Osteocyte (in vitro differentiated cells): ENCODE measurements at regions not wholly inside any gene's neighbourhood (a gene's known extent, or its start where the extent isn't known, plus 50 kb on each side); places are given as distances from the start of the nearest gene placed in this dataset.
"Not testable (repeated sequence)": the region's sequence is repeated elsewhere in the genome, so short reads cannot be mapped to it uniquely, and the experiment has no call there.

ENCODE experiments used
- DNase-seq: peaks from one replicate; pipeline ENCODE4 v3.0.0; 2021; ENCODE audit warnings: mixed read lengths; ENCODE audit not compliant: unreplicated experiment; ENCODE audit errors: extremely low spot score
- H3K27ac Mint-ChIP-seq: one replicate; pipeline ENCODE4 v1.8.0; 2021; ENCODE audit warnings: mild to moderate bottlenecking, mixed read lengths; ENCODE audit not compliant: unreplicated experiment
- H3K27me3 Mint-ChIP-seq: one replicate; pipeline ENCODE4 v1.8.0; 2021; ENCODE audit warnings: mixed read lengths; ENCODE audit not compliant: unreplicated experiment
- H3K36me3 Mint-ChIP-seq: one replicate; pipeline ENCODE4 v1.8.0; 2021; ENCODE audit warnings: mixed read lengths; ENCODE audit not compliant: unreplicated experiment
- H3K4me1 Mint-ChIP-seq: one replicate; pipeline ENCODE4 v1.8.0; 2021; ENCODE audit warnings: mixed read lengths; ENCODE audit not compliant: unreplicated experiment
- H3K4me3 Mint-ChIP-seq: one replicate; pipeline ENCODE4 v1.8.0; 2021; ENCODE audit warnings: mild to moderate bottlenecking, moderate library complexity, mixed read lengths; ENCODE audit not compliant: unreplicated experiment
- H3K9me3 Mint-ChIP-seq: one replicate; pipeline ENCODE4 v1.8.0; 2021; ENCODE audit warnings: mixed read lengths; ENCODE audit not compliant: unreplicated experiment

DNA sequence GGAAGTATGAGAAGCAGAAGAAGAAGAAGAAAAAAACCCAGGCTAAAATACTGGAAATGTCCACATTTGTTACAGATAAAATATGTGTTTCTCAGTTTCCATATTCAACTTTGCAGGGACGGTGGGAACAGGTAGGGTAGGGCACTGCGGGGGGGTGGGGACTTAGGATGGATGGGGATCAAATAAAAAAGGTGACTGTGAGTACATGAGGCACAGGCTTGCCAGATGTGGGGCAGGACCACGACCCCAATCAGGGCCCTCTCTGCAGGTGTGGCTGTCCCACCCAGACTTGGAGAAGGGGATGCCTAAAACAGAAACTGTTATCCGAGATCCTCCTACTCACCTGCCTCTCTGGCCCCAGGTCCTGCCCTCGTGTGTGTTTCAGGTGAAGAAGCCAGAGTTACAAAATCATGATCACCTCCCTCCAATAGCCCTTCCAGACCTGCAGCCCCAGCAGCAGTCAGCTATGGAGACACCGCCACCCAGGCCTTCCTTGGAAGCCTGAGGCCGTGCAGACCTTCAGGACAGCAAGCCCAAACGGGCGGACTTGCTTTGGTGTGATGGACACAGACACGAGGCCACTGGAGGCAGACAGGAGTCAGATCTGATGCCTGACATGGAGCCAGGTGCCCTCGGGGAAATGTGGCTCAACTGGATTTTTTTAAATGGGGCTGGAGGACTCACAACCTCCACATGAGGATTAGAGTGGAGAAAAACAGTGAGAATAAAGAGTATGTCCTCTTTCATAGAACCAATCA lies 315.0 kb downstream of the BCL2L11 start:
- peaks cover 19% of the 10 kb centered on the region for H3K4me1 Mint-ChIP-seq
- H3K9me3 Mint-ChIP-seq, DNase-seq, H3K36me3 Mint-ChIP-seq, H3K27ac Mint-ChIP-seq, H3K4me3 Mint-ChIP-seq, H3K27me3 Mint-ChIP-seq: not testable (repeated sequence)

DNA sequence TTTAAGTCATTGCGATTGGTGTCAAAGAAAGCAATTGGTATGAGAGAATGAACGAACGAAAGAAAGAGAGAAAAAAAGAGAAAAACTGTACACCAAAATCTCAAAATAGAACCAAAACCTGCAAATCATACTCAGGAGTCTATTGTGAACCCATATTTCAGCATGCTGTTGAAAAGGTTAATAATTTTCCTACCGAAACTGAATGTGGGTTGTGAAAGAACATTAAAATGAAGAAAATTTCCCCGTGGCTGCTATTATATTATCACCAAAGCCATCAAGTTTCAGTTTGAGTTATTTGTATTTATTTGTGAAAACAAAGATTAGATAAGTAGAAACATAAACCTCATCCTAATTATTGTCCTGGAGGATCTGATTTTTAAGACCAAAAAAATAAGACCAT lies 315.7 kb downstream of the BCL2L11 start:
- not testable (repeated sequence) for H3K36me3 Mint-ChIP-seq, H3K27ac Mint-ChIP-seq, H3K4me3 Mint-ChIP-seq, H3K27me3 Mint-ChIP-seq, DNase-seq, H3K9me3 Mint-ChIP-seq
- H3K4me1 Mint-ChIP-seq, result peaks cover 15% of the 10 kb centered on the region

GRCh38 chr2:111437288-111437990 lies 316.7 kb downstream of the BCL2L11 start:
- H3K27me3 Mint-ChIP-seq, H3K9me3 Mint-ChIP-seq, H3K36me3 Mint-ChIP-seq, DNase-seq: not testable (repeated sequence)
- Mint-ChIP-seq H3K4me1 (peaks cover 15% of the 10 kb centered on the region), H3K4me3 (peak overlapping the region; percentile 22), H3K27ac (peak overlapping the region; percentile 56)

GRCh38 chr2:111438161-111438560 lies 317.4 kb downstream of the BCL2L11 start:
- not testable (repeated sequence) for H3K36me3 Mint-ChIP-seq, H3K27me3 Mint-ChIP-seq, DNase-seq, H3K4me3 Mint-ChIP-seq, H3K9me3 Mint-ChIP-seq
- Mint-ChIP-seq H3K4me1 (peaks cover 15% of the 10 kb centered on the region), H3K27ac (peak overlapping the region; percentile 56)

DNA sequence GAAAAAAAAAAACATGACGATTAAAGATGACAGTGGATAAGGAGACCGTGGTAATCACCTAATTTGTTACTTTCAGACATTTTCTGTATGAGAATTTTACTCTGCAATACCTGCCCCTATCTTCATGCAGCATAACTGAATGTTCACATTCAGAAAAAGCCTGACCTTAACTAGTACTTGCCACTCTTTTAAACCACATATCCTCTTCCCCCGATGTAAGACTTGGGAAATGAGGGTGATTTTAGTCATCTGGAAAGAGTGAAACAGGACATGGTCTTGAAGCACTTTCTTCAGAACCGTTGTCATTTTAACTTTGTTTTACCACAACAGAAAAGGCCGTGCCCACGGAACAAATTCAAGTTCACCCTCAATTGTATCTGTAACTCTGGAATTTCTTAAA lies 318.5 kb downstream of the BCL2L11 start:
- not testable (repeated sequence) for DNase-seq, H3K27me3 Mint-ChIP-seq, H3K36me3 Mint-ChIP-seq, H3K9me3 Mint-ChIP-seq, H3K4me3 Mint-ChIP-seq
- H3K27ac Mint-ChIP-seq, result peak overlapping the region; percentile 64
- H3K4me1 Mint-ChIP-seq, result peaks cover 11% of the 10 kb centered on the region

GRCh38 chr2:111441614-111442013 lies 320.9 kb downstream of the BCL2L11 start:
- not testable (repeated sequence) for H3K4me3 Mint-ChIP-seq, H3K27ac Mint-ChIP-seq, DNase-seq, H3K36me3 Mint-ChIP-seq, H3K9me3 Mint-ChIP-seq, H3K27me3 Mint-ChIP-seq
- peaks cover 11% of the 10 kb centered on the region for H3K4me1 Mint-ChIP-seq

- not testable (repeated sequence) for H3K4me3 Mint-ChIP-seq, H3K9me3 Mint-ChIP-seq
Observed at GRCh38 chr2:111442767-111443454, 322.2 kb downstream of the BCL2L11 start.

GRCh38 chr2:111444516-111444915 lies 323.8 kb downstream of the BCL2L11 start:
- H3K27ac Mint-ChIP-seq, H3K9me3 Mint-ChIP-seq, H3K27me3 Mint-ChIP-seq, H3K36me3 Mint-ChIP-seq, DNase-seq, H3K4me1 Mint-ChIP-seq, H3K4me3 Mint-ChIP-seq: not testable (repeated sequence)

More at GRCh38 chr2:111442767-111443454, 322.2 kb downstream of the BCL2L11 start:
- not testable (repeated sequence) for H3K27ac Mint-ChIP-seq, H3K36me3 Mint-ChIP-seq, H3K27me3 Mint-ChIP-seq, DNase-seq, H3K4me1 Mint-ChIP-seq

- DNase-seq, H3K36me3 Mint-ChIP-seq, H3K4me1 Mint-ChIP-seq, H3K27me3 Mint-ChIP-seq, H3K4me3 Mint-ChIP-seq, H3K27ac Mint-ChIP-seq, H3K9me3 Mint-ChIP-seq: not testable (repeated sequence)
Observed at GRCh38 chr2:111445191-111445929, 324.6 kb downstream of the BCL2L11 start.

DNA sequence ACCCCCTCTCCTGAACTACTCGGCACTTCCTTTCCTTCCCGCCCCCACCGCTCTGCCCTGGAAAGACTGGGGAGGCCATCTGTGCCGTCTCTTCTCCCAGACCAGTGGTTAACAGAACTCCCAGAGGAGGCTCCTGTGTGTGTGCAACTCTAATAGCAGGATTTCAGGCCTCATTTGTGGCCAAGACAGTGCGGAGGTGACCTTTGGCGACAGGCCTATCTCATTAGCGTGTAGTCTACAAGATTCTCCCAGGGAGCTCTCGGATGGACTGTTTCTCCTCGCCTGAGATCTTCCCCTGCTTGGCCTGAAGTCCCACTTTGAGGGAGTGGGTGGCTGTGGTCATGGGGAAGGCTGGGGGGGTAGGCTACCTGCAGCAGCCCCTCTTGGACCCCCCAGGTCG lies 325.2 kb downstream of the BCL2L11 start:
- H3K36me3 Mint-ChIP-seq, H3K4me1 Mint-ChIP-seq, H3K27me3 Mint-ChIP-seq, H3K9me3 Mint-ChIP-seq, DNase-seq, H3K4me3 Mint-ChIP-seq, H3K27ac Mint-ChIP-seq: not testable (repeated sequence)
